WERI-Rb-1 (cell line): ENCODE measurements at regions not wholly inside any gene's neighbourhood (a gene's known extent, or its start where the extent isn't known, plus 50 kb on each side); places are given as distances from the start of the nearest gene placed in this dataset.
"Not testable (repeated sequence)": the region's sequence is repeated elsewhere in the genome, so short reads cannot be mapped to it uniquely, and the experiment has no call there.

Source experiments
- DNase-seq: peaks from one replicate; pipeline ENCODE4 v3.0.0-alpha.2; 2020
- H3K27ac ChIP-seq: fragments of 250-450 bp; sonication (Bioruptor Pico); 2 replicates; pipeline ENCODE4 v1.5.1; 2020; ENCODE audit warnings: mild to moderate bottlenecking, moderate library complexity
- H3K27me3 ChIP-seq: fragments of 250-450 bp; sonication (Bioruptor Pico); 2 replicates; pipeline ENCODE4 v1.5.1; 2021; ENCODE audit warnings: mild to moderate bottlenecking, low read depth, moderate library complexity; ENCODE audit not compliant: insufficient read depth, severe bottlenecking
- H3K36me3 ChIP-seq: fragments of 250-450 bp; sonication (Bioruptor Pico); 2 replicates; pipeline ENCODE4 v1.5.1; 2020; ENCODE audit warnings: mild to moderate bottlenecking, moderate library complexity
- H3K4me3 ChIP-seq: 2 replicates; pipeline ENCODE4 v1.5.1; 2011; ENCODE audit warnings: low read depth, mild to moderate bottlenecking, control low read depth, low read length
- H3K9me3 ChIP-seq: fragments of 250-450 bp; sonication (Bioruptor Pico); 2 replicates; pipeline ENCODE4 v1.5.1; 2021; ENCODE audit warnings: mild to moderate bottlenecking, moderate library complexity; ENCODE audit not compliant: severe bottlenecking
- CTCF ChIP-seq: IDR thresholded peaks from 2 replicates; pipeline ENCODE4 v1.5.1; 2011; ENCODE audit warnings: low read depth, mild to moderate bottlenecking, control low read depth, inconsistent platforms, low read length

GRCh38 chr5:39696672-39697398, 272.1 kb upstream of the DAB2 start:
- no peaks in the 10 kb centered on the region for H3K9me3 ChIP-seq
- no peaks in the 10 kb centered on the region for H3K27me3 ChIP-seq
- DNase-seq: no peak
- no peak overlapping the region for H3K4me3 ChIP-seq
- no peak for TF ChIP-seq CTCF
- no peak overlapping the region for H3K27ac ChIP-seq
- H3K36me3 ChIP-seq: no peaks in the 10 kb centered on the region

DNA sequence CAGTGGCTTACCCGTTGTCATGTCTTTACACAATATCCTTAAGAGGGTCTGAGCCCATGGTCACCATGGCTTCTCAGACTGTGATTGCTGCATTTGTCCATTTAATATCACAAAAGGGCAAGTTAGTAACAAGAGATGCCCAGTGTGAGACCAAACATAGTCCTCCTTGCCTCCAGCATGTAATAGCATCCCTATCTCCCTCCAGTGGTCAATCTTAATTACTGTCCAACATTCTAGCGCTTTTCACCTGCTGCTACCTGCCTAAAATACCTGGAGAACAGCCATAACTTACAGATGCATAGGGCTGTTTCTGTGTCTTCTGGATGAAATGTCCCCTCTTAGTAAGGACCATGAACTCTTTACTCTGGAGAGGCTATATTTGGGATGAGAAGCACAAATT, 267.2 kb upstream of the DAB2 start:
- peak; percentile 34; the same call in 1 of the 2 replicates for TF ChIP-seq CTCF
- Histone ChIP-seq H3K27me3 (no peaks in the 10 kb centered on the region), H3K27ac (no peak overlapping the region), H3K4me3 (no peak overlapping the region), H3K9me3 (no peaks in the 10 kb centered on the region), H3K36me3 (no peaks in the 10 kb centered on the region)
- no peak for DNase-seq

GRCh38 chr5:39691136-39691535, 266.4 kb upstream of the DAB2 start:
- H3K9me3 ChIP-seq: no peaks in the 10 kb centered on the region
- H3K27ac ChIP-seq: no peak overlapping the region
- DNase-seq: no peak
- H3K4me3 ChIP-seq: no peak overlapping the region
- H3K36me3 ChIP-seq: no peaks in the 10 kb centered on the region
- no peak for TF ChIP-seq CTCF
- no peaks in the 10 kb centered on the region for H3K27me3 ChIP-seq

DNA sequence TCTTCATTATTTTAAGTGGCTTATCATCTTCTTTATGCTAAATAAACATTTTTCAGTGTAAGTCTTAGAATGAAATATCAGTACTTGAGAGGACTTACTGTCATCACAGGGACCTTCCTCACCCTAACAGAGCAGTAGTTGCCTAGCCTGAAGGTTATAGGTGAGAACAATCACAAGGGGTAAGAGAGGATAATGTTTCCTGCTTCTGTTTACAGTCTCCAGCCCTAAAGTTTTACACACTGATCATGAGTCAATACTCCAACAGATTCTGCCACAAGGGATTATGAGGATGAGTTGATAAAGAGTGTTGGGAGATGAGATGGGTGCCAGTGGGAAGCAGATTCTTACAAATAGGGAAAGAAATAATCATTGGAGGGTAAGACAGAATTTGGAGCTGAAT, 265.1 kb upstream of the DAB2 start:
- TF ChIP-seq CTCF: no peak
- Histone ChIP-seq H3K36me3 (no peaks in the 10 kb centered on the region), H3K27ac (no peak overlapping the region), H3K27me3 (no peaks in the 10 kb centered on the region), H3K9me3 (no peaks in the 10 kb centered on the region), H3K4me3 (no peak overlapping the region)
- DNase-seq: no peak

- not testable (repeated sequence) for H3K27ac ChIP-seq, H3K9me3 ChIP-seq, H3K4me3 ChIP-seq, DNase-seq, H3K36me3 ChIP-seq, H3K27me3 ChIP-seq
Measured at GRCh38 chr5:39687924-39688323, 263.1 kb upstream of the DAB2 start.

DNA sequence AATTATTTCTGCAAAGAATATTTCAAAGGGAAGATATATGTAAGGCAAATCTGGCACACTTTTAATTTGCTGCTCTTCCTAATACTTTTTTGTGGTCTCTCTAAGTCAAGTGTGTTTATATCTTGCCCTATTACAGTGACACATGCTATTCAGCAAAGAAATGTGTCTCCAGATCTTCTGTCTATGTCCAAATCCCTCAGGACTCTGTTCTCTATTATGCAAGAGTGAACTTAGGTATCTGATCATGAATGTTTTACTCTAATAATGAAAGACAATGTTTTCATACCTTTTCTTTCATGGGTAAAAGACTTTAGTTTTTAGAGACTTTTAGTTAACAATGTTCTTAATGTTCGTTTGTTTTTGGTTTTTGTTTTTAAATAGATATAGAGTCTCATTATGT, 255.4 kb upstream of the DAB2 start:
- Histone ChIP-seq H3K27me3 (no peaks in the 10 kb centered on the region), H3K36me3 (no peaks in the 10 kb centered on the region), H3K27ac (no peak overlapping the region), H3K4me3 (no peak overlapping the region), H3K9me3 (no peaks in the 10 kb centered on the region)
- TF ChIP-seq CTCF: no peak
- no peak for DNase-seq
